NCI-H446 (cell line): ENCODE measurements at regions not wholly inside any gene's neighbourhood (a gene's known extent, or its start where the extent isn't known, plus 50 kb on each side); places are given as distances from the start of the nearest gene placed in this dataset.

ENCODE experiments used
- DNase-seq, 2 experiments: peaks; one replicate each; lab custom pipeline; 2025; lab: John Stamatoyannopoulos, UW

- DNase-seq = no peak
These were observed 147.2 kb upstream of the DPYD start for GRCh38 chr1:98068016-98068415.

- no peak for DNase-seq
These were observed 146.1 kb upstream of the DPYD start for GRCh38 chr1:98066911-98067310.

DNA sequence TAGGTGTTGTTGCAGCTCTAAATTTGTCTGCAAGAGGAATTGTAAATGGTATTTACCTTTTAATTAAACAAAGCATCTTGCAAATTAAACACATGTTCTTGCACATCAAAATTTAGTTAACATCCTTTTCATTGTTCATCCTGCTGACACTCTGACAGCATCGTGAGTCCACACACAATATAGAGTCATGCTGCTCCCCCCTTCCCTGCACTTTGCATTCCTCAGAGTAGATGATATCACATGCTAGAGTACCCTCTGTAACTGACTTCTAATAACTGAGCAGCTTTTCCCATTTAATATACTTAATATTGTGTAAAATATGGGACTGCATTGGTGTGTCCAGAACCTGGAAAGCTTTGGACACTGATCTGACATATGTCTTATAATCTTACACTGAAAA lies 138.8 kb upstream of the DPYD start:
- DNase-seq = no peak

DNA sequence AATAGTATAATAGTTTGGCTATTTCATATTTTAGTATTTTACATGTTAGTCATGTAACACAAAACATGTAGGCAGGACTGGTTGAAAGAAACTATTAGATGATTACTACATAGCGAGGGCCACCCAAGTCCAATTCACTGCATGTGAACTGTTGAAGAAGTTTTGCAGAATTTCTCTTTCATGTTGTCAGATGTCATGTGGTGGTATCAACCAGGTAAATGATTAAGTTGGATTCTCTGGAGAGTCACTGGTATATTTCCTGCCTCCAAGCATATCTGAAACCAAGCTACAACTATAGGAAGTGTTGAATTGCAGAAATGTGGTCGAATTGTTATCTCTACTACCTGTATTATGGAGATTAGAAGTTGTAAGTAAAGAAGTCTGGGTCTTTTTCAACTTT lies 137.8 kb upstream of the DPYD start:
- DNase-seq = no peak

- DNase-seq = no peak
These were observed 136.5 kb upstream of the DPYD start for GRCh38 chr1:98057236-98057910.

DNA sequence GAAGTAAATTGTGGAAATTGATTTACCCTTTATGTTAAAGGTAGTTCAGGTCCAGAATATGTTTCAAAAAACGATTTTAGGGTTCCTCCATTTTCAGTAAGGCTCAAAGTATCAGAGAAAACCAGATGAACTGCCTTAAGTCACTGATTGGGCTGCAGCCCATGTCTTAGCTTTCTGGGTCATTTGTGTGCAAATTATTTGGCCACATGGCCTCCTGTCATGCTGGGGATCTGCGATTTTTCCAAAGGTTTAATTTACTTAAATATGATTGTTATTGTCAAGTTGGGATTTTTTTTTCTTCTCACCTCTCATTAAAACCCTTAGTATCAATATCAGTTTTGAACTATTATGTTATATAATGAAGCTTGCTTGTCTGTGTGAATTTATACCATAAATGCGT lies 135.9 kb upstream of the DPYD start:
- no peak for DNase-seq

GRCh38 chr1:98055457-98055856 lies 134.6 kb upstream of the DPYD start:
- DNase-seq = no peak

DNA sequence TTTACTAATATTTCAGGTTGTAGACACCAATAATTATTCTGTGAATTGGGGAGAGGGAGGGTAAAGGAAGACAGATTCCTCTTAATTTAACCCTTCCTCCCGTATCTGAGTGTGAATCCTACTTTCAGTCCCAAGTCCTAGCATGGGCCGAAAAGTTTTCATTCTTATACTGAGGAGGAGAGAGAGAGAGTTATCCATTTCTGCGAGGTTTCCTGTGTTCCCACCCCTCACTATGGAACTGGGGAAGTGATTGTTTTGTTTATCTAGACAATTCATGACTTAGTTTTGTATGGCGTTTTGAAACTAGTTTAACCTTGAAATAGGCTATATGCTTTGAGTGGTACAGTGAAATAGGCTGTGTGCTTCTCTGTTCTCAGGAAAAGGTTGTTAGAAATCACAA lies 134.0 kb upstream of the DPYD start:
- DNase-seq = no peak

DNA sequence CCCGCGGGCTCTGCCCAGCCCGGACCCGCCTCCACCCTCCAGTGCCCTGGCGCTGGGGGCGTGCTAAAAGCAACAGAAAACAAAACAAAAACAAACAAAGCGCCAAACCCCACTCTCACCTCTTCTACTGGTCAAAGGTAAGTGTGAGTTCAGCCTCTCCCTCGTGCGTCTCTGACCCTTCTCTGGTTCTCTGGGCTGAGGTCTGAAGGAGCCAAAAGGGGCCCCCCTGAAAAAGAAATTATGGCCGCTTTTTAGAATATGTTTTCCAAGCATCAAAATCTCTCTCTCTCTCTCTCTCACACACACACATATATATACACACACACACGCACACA lies 133.5 kb upstream of the DPYD start:
- no peak for DNase-seq

- DNase-seq = peak; percentile 41 to 74
These were observed 132.9 kb upstream of the DPYD start for GRCh38 chr1:98053471-98054366.

GRCh38 chr1:98051065-98051675 lies 130.3 kb upstream of the DPYD start:
- peak; percentile 86 to 92 for DNase-seq

GRCh38 chr1:98049370-98050135 lies 128.7 kb upstream of the DPYD start:
- DNase-seq = peak; percentile 40 to 69

- no peak for DNase-seq
These were observed 128.0 kb upstream of the DPYD start for GRCh38 chr1:98048751-98049325.

DNA sequence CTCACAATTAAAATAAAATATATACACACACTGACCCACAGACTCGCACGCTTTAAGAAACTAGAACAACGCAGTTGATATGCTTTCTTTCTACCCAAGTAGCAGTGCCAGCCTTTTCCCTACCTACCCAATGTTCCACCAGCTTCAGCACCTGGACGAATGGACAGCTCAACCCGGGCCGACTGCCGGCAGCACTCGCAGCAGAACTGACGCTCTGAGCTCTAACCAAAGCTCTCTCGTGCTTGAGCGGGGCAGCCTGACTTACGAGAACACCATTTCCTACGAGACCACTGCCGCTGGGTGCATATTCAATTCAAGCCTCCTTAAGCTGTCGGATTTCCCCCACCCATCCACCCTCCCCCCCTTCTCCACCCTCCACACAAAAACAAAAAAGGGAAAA lies 127.4 kb upstream of the DPYD start:
- peak in 1 of 2 experiments; percentile 75 for DNase-seq

GRCh38 chr1:98047171-98047570 lies 126.3 kb upstream of the DPYD start:
- no peak for DNase-seq

DNA sequence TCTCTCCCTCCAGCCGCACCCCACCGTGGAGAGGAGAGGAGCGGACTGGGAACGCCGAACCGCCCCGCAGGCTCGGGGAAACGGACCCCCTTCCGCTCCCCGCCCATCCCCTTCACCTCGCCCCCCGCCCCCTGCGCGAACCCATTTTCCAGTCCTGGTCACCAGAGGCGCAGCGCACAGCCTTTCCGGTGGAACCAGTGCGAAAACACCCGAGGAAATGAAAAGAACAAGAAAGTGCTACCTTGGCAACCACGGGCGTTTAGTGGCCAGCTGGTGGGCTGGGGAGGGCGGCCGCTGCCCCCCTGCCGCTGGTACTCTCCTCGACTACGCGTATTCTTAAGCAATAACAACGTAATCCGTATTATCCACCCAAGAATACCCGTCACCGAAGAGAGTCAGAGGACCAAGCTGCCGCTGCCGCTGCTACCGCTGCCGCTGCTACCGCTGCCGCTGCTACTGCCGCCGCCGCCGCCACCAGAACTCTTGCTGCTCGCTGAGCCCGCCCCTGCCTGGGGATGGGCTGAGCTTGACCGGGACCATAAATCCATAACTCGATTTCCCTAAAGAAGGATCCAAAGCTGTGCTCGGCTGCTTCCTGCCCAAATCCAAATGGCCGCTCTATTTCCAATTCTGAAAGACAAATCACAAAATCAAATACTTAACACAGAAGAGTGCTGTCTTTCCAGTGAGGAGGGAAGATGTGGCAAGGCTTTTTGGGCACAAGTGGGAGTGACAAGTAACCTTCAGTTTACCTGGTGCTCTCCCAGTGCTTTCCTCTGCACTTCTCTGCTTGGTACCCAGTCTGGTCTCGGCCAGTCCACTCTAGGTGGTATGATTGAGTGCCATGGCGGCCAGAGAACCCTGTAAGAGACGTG lies 125.2 kb upstream of the DPYD start:
- DNase-seq = peak; percentile 46 to 60

- peak; percentile 79 to 94 for DNase-seq
These were observed 124.5 kb upstream of the DPYD start for GRCh38 chr1:98045211-98045766.

- peak; percentile 39 to 53 for DNase-seq
These were observed 123.9 kb upstream of the DPYD start for GRCh38 chr1:98044766-98045165.

GRCh38 chr1:98044071-98044697 lies 123.3 kb upstream of the DPYD start:
- DNase-seq = peak; percentile 61 to 70

DNA sequence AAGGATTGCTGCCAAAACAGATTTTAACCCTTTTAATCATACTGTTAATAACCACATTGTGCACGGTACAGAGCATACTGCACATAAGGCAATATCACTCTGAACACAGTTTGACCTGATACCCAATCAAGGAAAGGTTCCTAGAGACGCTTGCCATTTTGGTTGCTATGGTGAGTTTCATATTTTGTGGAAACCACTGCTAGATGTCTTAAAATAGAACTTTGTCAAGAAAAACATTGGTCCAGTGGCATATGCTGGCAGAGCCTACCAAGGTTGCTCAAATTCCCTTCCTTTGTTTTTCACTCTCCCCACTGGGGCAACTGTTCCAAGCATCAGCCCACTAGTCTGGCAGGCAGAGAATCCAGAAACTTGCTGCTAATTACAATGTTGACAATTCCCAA lies 114.8 kb upstream of the DPYD start:
- peak; percentile 99 for DNase-seq
